Sigmoid colon (tissue), 3 donors: ENCODE measurements at regions not wholly inside any gene's neighbourhood (a gene's known extent, or its start where the extent isn't known, plus 50 kb on each side); places are given as distances from the start of the nearest gene placed in this dataset.

Source experiments
- POLR2A ChIP-seq, 2 donors: fragments of 450-650 bp; IDR thresholded peaks; one replicate each; pipeline ENCODE4 v1.6.1; 2016; ENCODE audit warnings: antibody characterized with exemption in 2 of 2, mild to moderate bottlenecking in 2 of 2, moderate library complexity in 2 of 2
- TF ChIP-seq, protein P1 (sequence below), 4 experiments: fragments of 450-650 bp in 3 of 4; fragments of 200-600 bp in 1 of 4; IDR thresholded peaks; one replicate each; pipeline ENCODE4 v1.5.1; 2016 to 2019; ENCODE audit warnings: antibody characterized with exemption in 4 of 4, mild to moderate bottlenecking in 3 of 4, moderate library complexity in 2 of 4

DNA sequence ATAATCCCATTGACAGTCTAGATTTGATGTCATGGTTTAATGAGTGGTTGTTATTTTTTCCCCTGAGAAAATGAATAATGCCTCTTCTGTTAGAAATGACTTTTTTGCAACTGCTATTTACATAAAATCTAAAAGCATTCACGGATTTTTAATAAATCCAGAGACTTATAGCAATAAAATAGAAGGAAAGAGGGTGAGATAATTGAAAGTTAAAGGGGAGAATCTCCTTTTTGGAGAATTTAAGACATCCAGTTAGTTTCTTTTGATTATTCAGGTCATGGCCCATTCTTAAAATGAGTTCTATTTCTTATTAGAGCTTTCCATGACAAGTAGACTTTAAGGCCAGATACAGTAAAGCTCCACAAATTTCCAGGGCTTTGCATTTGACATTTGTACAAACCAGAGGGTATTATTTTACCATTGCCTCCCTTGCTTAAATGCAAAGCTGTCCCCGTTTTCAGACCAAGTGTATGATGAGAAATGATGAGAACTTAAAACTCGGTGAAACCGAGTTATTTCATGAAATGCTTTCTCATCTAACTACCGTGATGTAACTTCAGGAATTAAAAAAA, 789.0 kb upstream of the SOX9 start:
- TF ChIP-seq POLR2A (IDR thresholded peaks at IDR 0.05): no peak
- TF ChIP-seq, protein P1, sequence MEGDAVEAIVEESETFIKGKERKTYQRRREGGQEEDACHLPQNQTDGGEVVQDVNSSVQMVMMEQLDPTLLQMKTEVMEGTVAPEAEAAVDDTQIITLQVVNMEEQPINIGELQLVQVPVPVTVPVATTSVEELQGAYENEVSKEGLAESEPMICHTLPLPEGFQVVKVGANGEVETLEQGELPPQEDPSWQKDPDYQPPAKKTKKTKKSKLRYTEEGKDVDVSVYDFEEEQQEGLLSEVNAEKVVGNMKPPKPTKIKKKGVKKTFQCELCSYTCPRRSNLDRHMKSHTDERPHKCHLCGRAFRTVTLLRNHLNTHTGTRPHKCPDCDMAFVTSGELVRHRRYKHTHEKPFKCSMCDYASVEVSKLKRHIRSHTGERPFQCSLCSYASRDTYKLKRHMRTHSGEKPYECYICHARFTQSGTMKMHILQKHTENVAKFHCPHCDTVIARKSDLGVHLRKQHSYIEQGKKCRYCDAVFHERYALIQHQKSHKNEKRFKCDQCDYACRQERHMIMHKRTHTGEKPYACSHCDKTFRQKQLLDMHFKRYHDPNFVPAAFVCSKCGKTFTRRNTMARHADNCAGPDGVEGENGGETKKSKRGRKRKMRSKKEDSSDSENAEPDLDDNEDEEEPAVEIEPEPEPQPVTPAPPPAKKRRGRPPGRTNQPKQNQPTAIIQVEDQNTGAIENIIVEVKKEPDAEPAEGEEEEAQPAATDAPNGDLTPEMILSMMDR (IDR thresholded peaks at IDR 0.05): no peak
